T-helper 2 cell treated with Interferon-gamma antibody and Interleukin-4, amounts not matched to agents 5 μg/mL and 100 μg/mL, for 36 hours (primary cell): ENCODE measurements at regions not wholly inside any gene's neighbourhood (a gene's known extent, or its start where the extent isn't known, plus 50 kb on each side); places are given as distances from the start of the nearest gene placed in this dataset.

Experiments
- DNase-seq: peaks from one replicate; pipeline ENCODE4 v3.0.0; 2021; ENCODE audit warnings: low spot score
- H3K27ac Mint-ChIP-seq: one replicate; pipeline ENCODE4 v1.8.0; 2021; ENCODE audit warnings: mild to moderate bottlenecking, mixed read lengths
- H3K27me3 Mint-ChIP-seq: one replicate; pipeline ENCODE4 v1.8.0; 2021; ENCODE audit warnings: low read depth, mixed read lengths
- H3K36me3 Mint-ChIP-seq: one replicate; pipeline ENCODE4 v1.8.0; 2021; ENCODE audit warnings: low read depth, mixed read lengths
- H3K4me1 Mint-ChIP-seq: one replicate; pipeline ENCODE4 v1.8.0; 2021; ENCODE audit warnings: low read depth, mixed read lengths
- H3K4me3 Mint-ChIP-seq: one replicate; pipeline ENCODE4 v1.8.0; 2022; ENCODE audit warnings: mild to moderate bottlenecking, moderate library complexity, mixed read lengths
- H3K9me3 Mint-ChIP-seq: one replicate; pipeline ENCODE4 v1.8.0; 2021; ENCODE audit warnings: mixed read lengths

DNA sequence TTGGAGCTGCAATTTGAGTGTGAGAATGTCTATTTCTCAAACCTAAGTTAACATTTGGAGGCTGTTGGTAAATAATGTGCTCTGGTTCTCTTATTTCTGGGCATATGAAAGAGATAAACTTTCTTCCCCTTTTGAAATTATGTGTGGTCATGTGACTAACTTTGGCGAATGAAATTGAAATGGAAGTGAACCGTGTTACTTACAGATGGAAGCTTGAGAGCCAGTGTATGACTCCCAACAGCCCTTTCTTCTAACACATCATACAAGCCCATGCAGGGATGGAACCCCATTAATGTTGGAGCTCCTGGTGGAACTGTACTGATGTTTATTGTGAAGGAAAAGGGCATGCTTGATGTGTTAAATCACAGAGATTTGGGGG lies 725.8 kb downstream of the TSN start:
- Mint-ChIP-seq H3K9me3 (no peaks in the 10 kb centered on the region), H3K4me3 (no peak overlapping the region), H3K27ac (no peak overlapping the region), H3K4me1 (no peaks in the 10 kb centered on the region), H3K27me3 (no peaks in the 10 kb centered on the region), H3K36me3 (no peaks in the 10 kb centered on the region)
- DNase-seq, result no peak

DNA sequence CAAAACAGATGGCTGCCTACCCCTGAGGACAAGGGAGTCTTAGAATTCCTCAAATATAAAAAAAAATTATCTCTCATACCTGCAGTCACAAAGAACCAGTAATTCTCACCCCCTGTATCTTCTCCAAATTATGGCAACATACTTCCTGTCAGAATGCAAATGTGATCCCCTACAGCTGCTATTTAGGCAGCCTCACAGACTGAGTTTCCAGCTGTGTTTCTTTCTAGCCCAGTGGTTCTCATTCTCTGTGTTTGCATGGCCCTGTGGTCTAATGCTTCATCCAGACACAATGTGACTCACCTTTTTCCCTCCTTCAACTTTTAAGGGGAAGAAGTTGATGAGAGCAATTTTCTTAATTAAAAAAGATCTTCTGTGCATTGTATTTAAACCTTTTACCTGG lies 726.3 kb downstream of the TSN start:
- no peaks in the 10 kb centered on the region for H3K36me3 Mint-ChIP-seq
- no peak overlapping the region for H3K27ac Mint-ChIP-seq
- no peaks in the 10 kb centered on the region for H3K9me3 Mint-ChIP-seq
- H3K4me1 Mint-ChIP-seq, result no peaks in the 10 kb centered on the region
- no peak overlapping the region for H3K4me3 Mint-ChIP-seq
- DNase-seq, result no peak
- no peaks in the 10 kb centered on the region for H3K27me3 Mint-ChIP-seq

DNA sequence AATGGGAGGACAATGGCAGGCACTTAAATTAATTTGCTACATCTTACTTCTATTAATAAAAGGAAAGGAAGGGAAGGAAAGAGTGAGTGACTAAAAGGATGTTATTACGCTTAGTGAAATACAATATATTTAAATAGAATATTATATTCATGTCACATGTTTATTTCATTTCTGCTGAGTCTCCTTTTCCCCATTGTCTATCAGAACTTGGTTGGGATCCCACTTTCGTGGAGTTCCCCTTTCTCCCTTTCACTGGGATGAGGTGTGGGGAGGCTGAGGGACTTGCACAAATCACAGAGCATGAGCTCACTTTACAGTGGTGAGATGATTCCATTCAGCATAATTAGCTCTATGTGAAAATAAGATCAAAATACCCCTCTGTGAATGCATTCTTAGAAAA lies 730.6 kb downstream of the TSN start:
- Mint-ChIP-seq H3K4me3 (no peak overlapping the region), H3K27ac (no peak overlapping the region), H3K27me3 (no peaks in the 10 kb centered on the region), H3K4me1 (no peaks in the 10 kb centered on the region), H3K36me3 (no peaks in the 10 kb centered on the region), H3K9me3 (no peaks in the 10 kb centered on the region)
- DNase-seq, result no peak

DNA sequence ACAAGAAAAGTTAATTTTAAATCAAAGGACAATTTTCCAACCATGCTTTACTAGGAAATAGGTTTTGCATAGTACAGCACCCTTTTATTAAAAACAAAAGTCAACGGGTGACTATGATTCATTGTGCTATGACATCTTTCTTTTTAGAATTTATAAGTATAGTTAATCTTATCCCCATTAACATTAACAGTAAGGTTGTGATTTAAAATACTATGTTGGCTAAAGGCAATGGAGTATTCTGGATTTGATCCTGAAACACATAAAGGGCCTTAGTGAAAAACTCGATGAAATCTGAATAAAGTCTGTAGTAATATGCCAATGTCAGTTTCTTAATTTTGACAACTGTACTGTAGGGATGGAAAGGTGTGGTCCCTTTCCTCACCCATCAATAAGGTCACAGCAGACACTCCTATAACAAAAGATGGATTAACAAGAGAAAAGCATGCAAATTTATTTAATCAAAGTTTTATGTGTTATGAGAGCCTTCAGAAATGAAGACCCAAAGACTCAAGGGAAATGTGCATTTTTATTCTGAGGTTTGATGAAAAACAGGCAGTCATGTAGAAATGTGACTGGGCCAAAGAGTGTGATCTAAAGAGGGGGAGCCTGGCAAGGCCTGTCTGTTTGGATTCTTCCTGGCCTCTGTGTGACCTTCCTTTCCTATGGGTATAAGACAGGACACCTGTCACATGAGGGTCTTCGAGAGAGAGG lies 731.4 kb downstream of the TSN start:
- no peak for DNase-seq
- H3K27ac Mint-ChIP-seq, result no peak overlapping the region

DNA sequence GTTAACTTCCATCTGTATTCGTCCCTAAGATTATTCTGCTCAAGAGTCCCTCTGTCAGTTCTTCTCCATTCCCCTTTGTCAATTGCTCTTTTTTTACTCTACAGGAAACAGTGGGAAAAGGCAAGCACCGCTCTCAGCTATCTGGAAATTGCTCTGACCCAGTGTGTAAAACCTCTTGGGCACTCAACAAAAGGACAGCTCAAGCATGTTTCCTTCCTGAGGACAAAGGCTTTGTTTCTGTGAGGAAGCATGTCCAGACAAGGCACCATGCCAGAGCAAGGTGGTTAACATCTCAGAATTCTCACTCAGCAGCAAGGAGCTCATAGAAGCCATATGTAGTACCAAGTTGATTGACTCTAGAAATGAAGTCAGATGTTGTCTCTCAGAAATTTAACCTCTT lies 735.6 kb downstream of the TSN start:
- H3K4me3 Mint-ChIP-seq, result no peak overlapping the region
- peaks cover 7% of the 10 kb centered on the region for H3K9me3 Mint-ChIP-seq
- H3K27ac Mint-ChIP-seq, result no peak overlapping the region
- H3K36me3 Mint-ChIP-seq, result no peaks in the 10 kb centered on the region
- H3K27me3 Mint-ChIP-seq, result no peaks in the 10 kb centered on the region
- DNase-seq, result no peak
- no peaks in the 10 kb centered on the region for H3K4me1 Mint-ChIP-seq

More for the DNA sequence above, 731.4 kb downstream of the TSN start:
- no peaks in the 10 kb centered on the region for H3K9me3 Mint-ChIP-seq
- H3K27me3 Mint-ChIP-seq, result no peaks in the 10 kb centered on the region
- H3K4me3 Mint-ChIP-seq, result no peak overlapping the region
- H3K4me1 Mint-ChIP-seq, result no peaks in the 10 kb centered on the region
- H3K36me3 Mint-ChIP-seq, result no peaks in the 10 kb centered on the region

DNA sequence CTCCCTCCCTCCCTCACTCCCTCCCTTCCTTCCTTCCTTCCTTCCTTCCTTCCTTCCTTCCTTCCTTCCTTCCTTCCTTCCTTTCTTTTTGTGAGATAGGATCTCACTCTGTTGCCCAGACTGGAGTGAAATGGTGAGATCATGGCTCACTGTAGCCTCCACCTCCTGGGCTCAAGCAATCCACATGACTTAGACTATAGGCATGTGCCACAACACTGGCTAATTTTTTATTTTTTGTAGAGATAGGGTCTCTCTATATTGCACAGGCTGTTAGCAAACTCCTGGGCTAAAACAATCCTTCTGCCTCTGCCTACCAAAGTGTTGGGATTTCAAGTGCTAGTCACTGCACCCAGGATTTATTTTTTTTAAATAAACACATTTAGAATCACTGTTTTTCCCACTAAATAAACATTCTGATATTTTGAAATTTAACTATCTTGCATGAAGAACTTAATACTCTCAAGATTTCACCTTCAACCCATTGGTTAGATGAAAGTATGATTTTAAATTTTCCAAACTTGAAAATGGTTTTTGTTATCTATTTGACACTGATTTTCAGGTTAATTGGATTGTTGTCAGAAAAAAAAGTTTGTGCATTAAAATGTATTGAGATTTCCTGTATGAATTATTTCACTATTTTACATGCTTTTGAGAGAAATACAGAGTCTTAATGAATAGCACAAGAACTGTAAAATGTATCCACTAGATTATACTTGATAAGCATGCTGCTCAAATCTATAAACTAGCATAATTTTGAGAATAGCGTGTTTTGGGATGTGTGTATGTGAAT lies 745.1 kb downstream of the TSN start:
- Mint-ChIP-seq H3K27ac (no peak overlapping the region), H3K4me1 (no peaks in the 10 kb centered on the region), H3K36me3 (no peaks in the 10 kb centered on the region), H3K4me3 (no peak overlapping the region), H3K27me3 (no peaks in the 10 kb centered on the region), H3K9me3 (peaks cover 5% of the 10 kb centered on the region)
- no peak for DNase-seq

DNA sequence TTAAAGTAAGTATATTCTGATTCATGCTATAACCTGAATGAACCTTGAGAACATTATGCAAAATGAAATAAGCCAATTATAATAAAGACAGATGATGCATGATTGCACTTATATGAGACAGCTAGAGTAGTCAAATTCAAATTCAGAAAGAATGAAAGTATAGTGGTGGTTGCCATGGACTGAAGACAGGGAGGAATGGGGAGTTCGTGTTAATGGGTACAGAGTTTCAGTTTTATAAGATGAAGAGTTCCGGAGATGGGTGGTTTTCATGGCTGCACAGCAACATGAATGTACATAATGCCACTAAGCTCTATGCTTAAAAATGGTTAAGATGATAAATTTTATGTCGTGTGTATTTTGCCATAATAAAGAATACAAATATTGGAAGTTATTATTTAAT lies 751.2 kb downstream of the TSN start:
- Mint-ChIP-seq H3K27me3 (no peaks in the 10 kb centered on the region), H3K36me3 (no peaks in the 10 kb centered on the region)
- DNase-seq, result no peak

DNA sequence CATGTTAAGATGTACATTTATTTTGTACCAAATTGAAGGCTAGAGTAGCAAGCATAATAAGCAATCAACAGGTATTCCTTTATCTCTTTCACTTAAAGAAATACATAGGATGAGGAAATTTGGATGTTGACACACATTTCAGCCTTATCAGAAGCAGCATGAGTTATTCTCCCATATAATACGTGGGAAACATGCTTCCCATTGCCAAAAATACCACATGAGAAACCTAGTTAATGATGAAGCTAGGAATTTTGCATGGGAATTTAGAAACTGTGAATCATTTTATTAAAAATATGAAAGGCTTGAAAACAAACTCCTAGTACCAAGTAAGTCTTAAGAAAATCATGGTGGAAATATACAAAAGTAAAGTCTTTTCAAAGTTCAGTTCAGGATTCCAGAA lies 751.8 kb downstream of the TSN start:
- Mint-ChIP-seq H3K4me1 (no peaks in the 10 kb centered on the region), H3K27me3 (no peaks in the 10 kb centered on the region), H3K9me3 (no peaks in the 10 kb centered on the region), H3K4me3 (no peak overlapping the region), H3K36me3 (no peaks in the 10 kb centered on the region), H3K27ac (no peak overlapping the region)
- DNase-seq, result no peak

More for the DNA sequence above, 751.2 kb downstream of the TSN start:
- Mint-ChIP-seq H3K4me1 (no peaks in the 10 kb centered on the region), H3K27ac (no peak overlapping the region), H3K4me3 (no peak overlapping the region), H3K9me3 (no peaks in the 10 kb centered on the region)

DNA sequence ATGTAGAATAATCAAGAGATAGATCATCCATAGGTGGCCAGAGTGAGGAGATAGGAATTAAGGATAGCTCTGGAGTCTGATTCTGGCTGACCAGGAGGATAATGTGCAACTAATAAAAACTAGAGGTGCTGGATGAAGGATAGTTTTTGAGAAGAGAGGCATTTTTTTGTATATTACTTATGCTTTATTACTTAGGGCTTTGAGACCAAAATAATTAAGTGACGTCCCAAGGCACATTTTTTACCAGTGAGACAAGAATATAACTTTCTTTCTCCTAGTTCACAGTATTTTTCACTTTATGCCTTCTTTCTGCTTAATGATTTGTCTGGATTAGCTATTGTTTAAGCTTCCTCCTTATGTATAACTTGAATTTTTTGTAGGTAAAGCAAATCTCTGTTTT lies 756.6 kb downstream of the TSN start:
- H3K9me3 Mint-ChIP-seq, result peaks cover 7% of the 10 kb centered on the region
- no peak for DNase-seq
- no peaks in the 10 kb centered on the region for H3K4me1 Mint-ChIP-seq
- H3K27ac Mint-ChIP-seq, result no peak overlapping the region
- H3K36me3 Mint-ChIP-seq, result no peaks in the 10 kb centered on the region
- H3K4me3 Mint-ChIP-seq, result no peak overlapping the region
- no peaks in the 10 kb centered on the region for H3K27me3 Mint-ChIP-seq

DNA sequence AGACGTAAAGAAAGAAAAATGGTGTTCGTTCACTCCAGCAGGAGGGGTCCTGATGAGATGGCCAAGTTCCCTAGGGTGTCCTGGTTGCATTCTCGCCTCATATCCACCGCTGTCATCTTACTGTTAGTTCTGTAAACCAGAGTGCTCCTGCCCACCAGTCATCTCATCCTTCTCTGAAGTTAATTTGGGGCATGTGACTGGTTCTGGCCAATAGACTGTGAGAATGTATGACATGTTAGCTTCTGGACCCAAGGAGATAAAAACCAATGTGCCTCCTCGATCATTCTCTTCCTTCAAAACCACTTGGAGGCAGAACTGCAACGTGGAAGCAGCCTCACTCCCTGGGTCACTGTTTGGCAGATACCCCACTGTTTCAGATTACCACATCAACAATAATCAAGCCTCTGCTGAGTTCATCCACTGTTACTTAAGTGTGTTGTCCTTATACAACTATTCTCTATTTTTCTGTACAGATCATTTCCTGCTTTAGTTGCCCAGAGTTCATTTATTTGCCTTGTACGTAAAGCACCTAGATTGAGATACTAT lies 759.1 kb downstream of the TSN start:
- Mint-ChIP-seq H3K4me1 (no peaks in the 10 kb centered on the region), H3K36me3 (no peaks in the 10 kb centered on the region), H3K27me3 (no peaks in the 10 kb centered on the region), H3K27ac (no peak overlapping the region), H3K4me3 (no peak overlapping the region), H3K9me3 (peaks cover 7% of the 10 kb centered on the region)
- no peak for DNase-seq

DNA sequence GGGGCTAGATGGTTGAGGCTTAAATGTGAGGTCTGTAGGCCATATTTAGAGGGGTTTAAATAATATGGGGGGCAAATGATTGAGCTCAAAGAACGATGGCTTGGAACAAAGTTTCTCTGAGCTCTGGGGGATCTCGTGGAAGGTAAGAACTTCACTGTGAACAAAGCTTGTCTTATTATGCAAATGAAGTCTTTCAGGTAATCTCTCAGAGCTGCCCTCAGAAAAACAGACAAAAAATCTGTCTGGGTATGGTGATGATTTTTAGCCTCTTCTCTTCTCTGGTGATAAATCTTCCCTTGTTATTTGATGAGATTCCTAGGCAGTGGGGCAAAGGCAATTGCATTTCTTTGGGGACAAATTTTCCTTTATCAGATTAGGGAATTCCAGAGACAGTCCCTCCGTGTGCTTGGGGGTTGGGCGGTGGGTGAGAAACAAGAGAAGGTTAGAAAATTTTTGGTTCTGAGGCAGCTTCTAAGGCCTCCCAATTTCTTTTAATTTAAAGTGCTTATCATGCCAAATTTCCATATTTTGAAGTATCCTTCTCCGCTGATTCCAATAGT lies 760.4 kb downstream of the TSN start:
- H3K27me3 Mint-ChIP-seq, result no peaks in the 10 kb centered on the region
- no peak for DNase-seq

DNA sequence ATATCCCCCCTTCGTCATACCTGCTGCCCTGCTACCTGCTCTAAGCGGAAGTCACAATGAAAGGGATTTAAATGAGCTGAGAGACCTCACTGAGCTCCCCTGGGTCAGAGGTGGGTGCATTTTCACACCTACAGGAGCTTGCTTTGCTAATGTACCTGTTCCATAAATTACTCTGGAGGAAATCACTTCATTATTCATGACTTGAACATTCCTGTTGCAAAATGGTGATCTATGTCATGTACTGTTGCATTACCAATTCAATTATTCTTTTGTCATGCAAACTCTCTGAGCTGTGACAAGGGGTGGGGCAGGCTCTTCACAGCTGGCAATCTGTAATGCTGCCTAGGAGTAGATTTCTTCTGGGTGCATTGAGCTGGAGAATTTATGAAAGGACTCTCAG lies 761.3 kb downstream of the TSN start:
- no peaks in the 10 kb centered on the region for H3K27me3 Mint-ChIP-seq
- H3K36me3 Mint-ChIP-seq, result no peaks in the 10 kb centered on the region
- DNase-seq, result no peak
- H3K4me1 Mint-ChIP-seq, result no peaks in the 10 kb centered on the region
- no peak overlapping the region for H3K27ac Mint-ChIP-seq
- H3K9me3 Mint-ChIP-seq, result peaks cover 7% of the 10 kb centered on the region
- H3K4me3 Mint-ChIP-seq, result no peak overlapping the region

More for the DNA sequence above, 760.4 kb downstream of the TSN start:
- Mint-ChIP-seq H3K4me3 (no peak overlapping the region), H3K4me1 (no peaks in the 10 kb centered on the region), H3K36me3 (no peaks in the 10 kb centered on the region), H3K9me3 (peaks cover 7% of the 10 kb centered on the region), H3K27ac (no peak overlapping the region)

DNA sequence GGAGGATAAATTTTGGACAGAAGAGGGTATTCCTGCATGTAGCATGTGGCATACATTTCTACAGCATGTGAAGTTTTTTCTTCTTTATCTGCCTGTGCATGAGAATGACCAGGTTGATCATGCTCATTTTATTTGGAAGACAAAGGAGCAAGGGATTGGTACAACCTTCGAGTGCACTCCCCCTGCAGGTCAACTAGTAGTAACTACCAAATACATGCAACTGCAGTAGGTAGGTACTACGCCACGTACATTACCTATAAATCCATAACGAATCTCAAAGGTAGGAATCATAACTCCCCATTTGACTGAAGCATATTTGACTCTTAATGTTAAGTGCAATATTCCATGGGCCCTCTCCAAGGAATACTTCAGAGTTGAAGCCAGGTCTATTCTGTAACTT lies 763.9 kb downstream of the TSN start:
- Mint-ChIP-seq H3K4me3 (no peak overlapping the region), H3K4me1 (no peaks in the 10 kb centered on the region), H3K36me3 (no peaks in the 10 kb centered on the region), H3K27me3 (no peaks in the 10 kb centered on the region), H3K9me3 (no peaks in the 10 kb centered on the region), H3K27ac (no peak overlapping the region)
- DNase-seq, result no peak

DNA sequence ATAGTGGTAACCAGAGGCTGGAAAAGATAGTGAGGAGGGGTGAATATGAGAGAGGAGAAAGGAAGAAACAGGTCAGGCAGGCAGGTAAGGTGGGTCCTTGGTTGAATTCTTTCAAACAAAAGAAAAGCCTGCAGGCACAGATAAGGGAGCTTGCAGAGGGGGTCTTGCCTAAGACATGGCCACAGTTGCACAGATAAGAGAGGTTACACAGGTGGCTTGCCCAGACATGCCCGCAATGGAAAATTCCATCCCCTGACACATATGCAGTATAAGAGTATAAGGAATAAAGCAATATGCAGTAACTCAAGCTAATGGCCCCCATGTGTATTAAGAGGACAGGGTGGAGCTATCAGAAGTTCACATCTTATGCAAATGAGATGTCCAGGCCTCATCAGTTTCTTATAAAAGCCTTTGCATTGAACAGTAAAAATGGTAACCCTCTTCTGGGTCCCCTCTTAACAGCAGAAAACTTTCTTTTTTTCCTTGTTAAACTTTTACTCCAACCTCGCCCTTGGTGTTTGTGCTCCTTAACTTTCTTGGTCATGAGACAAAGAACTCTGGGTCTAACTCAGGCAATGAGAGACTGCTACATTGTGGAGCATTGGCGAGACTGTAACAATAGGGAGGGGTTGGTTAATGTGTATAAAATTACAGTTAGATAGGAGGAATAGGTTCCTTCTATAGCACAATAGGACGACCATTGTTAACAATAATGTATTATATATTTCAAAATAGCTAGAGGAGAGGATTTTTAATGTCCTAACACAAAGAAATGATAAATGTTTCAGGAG lies 764.6 kb downstream of the TSN start:
- H3K4me1 Mint-ChIP-seq, result no peaks in the 10 kb centered on the region
- no peak overlapping the region for H3K27ac Mint-ChIP-seq
- H3K27me3 Mint-ChIP-seq, result no peaks in the 10 kb centered on the region
- no peaks in the 10 kb centered on the region for H3K36me3 Mint-ChIP-seq
- no peak overlapping the region for H3K4me3 Mint-ChIP-seq
- no peaks in the 10 kb centered on the region for H3K9me3 Mint-ChIP-seq
- DNase-seq, result no peak
